Motor neuron (in vitro differentiated cells): ENCODE measurements at regions not wholly inside any gene's neighbourhood (a gene's known extent, or its start where the extent isn't known, plus 50 kb on each side); places are given as distances from the start of the nearest gene placed in this dataset.

Experiments
- ATAC-seq, 8 experiments: fragments of 200-7000 bp; cut with Tn5 transposase; replicated peaks in 6 of 8; 2 replicates each; pipeline ENCODE4 v1.8.0; 2021; ENCODE audit warnings: mild to moderate bottlenecking in 8 of 8, moderate library complexity in 8 of 8
- H3K27ac ChIP-seq, 2 donors: fragments of 250-450 bp; sonication (Bioruptor Pico); 2 replicates each; pipeline ENCODE4 v1.9.0; 2021; ENCODE audit warnings: antibody characterized with exemption in 2 of 2, mild to moderate bottlenecking in 2 of 2, moderate library complexity in 1 of 2
- H3K4me1 ChIP-seq, 2 donors: fragments of 250-450 bp; sonication (Bioruptor Pico); replicated peaks in 1 of 2; 2 replicates each; pipeline ENCODE4 v1.6.1; 2021; ENCODE audit warnings: antibody characterized with exemption in 2 of 2, mild to moderate bottlenecking in 2 of 2, moderate library complexity in 1 of 2
- H3K4me3 ChIP-seq, 5 donors: fragments of 250-450 bp; sonication (Bioruptor Pico); 2 replicates each; pipeline ENCODE4 v1.9.0; 2021; ENCODE audit warnings: antibody characterized with exemption in 5 of 5, mild to moderate bottlenecking in 5 of 5, moderate library complexity in 4 of 5
- WGBS, 10 experiments: fragments of 450-650 bp; shearing (Covaris generic); methylation state at CpG; one replicate each; pipeline ENCODE4 v1.0.0; 2022; 5-methylcytosine and 5-hydroxymethylcytosine counted together
- in situ Hi-C, 9 experiments: fragments of 400-800 bp; cut with MboI; loops; one replicate each; pipeline ENCODE4 v1.15.0; 2021; ENCODE audit warnings: low sequenced_read_pairs in 9 of 9, low pct_unique_long_range_greater_than_20kb in 2 of 9; ENCODE audit not compliant: unreplicated experiment in 9 of 9

DNA sequence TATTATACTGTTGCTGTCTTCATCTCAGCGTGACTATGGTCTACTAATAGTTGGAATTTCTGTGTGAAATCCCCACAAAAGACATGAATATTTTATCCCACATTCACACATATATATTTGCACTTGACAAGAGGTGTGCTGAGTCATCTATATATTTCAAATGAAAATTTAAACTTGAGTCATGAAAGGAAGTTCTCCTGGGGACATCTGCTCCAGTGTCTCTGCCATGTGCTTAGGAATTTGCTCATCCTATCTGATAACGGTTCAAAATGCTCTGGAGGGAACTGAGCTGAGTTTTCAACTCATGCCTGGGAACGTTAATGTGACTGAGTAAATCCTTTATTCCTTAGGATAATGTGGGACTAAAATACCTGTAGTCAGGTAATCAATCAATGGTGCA lies 326.2 kb upstream of the MEX3C start:
- no peak overlapping the region for H3K4me3 ChIP-seq
- H3K4me1 ChIP-seq, result no peaks in the 10 kb centered on the region
- in situ Hi-C loops, result no loop called here
- 0 to 100% (median 40%) methylated on average over 1 to 3 of the region's 3 CpGs; no CpG with 5 or more reads in 2 of the 10 experiments for WGBS, 10 experiments
- H3K27ac ChIP-seq, result no peak overlapping the region
- ATAC-seq, result peak in 2 of 8 experiments; percentile 45 to 54

DNA sequence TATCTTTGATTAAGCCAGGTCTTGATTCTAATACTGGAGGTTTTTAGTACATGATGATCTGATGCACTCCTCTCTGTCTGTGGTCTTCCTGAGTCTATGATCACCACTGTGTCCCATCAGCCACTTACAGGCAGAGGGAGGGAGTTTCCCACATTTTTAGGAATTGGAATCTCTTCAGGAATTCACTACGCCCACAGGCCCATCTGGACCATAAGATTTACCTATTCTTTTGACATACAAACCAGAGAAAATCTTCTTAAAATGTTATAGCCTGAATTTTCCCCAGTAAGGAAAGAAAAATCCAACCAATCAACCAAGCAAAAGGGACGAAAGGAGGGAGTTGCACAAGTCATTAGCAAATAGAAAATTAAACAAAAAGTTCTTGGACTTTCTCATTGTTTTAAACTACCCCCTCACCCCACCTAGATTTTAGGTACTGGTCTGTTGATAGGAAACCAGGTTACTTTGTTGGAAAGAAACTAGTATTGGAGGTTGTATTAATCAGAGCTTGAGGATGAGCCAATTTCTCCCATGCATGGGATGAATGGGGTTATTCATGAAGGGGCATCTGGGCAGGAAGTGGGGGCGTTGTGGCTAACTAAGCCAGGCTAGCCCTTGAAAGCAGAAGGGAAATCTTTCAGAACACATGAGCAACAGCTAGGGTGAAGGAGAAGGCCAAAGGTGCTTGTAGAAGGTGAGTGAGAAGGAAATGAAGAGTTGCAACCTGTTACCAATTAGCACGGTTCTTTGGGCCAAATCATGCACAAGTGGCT lies 328.2 kb upstream of the MEX3C start:
- ATAC-seq, result no peak
- in situ Hi-C loops, result loop anchor here in 1 of 9 experiments (25.0 kb wide), 1 partner anchor 413 kb away; no protein-coding TSS in a partner anchor
- Histone ChIP-seq H3K27ac (no peak overlapping the region), H3K4me3 (no peak overlapping the region), H3K4me1 (no peaks in the 10 kb centered on the region)
- WGBS, 10 experiments, result 0 to 88% (median 76%) methylated on average over 1 to 4 of the region's 4 CpGs; no CpG with 5 or more reads in 2 of the 10 experiments

DNA sequence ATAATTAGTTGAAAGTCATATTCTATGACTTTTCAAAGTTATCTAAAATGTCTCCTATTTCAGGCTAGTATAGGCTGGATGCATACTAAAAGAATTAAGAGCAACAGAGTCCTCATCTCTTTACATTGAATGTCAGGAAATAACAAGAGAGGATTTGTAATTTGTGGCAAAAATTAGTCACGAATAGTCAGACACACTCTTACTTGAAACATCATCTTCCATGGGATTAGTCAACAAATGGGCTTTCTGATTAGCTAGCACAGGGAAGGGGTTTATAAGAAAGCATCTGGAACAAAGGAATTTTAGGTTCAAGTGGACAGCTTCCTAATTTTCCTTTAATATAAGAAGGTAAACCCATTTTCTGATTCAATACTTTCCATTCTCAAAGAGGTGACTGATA lies 330.3 kb upstream of the MEX3C start:
- no peaks in the 10 kb centered on the region for H3K4me1 ChIP-seq
- ATAC-seq, result no peak
- 11 to 93% (median 43%) methylated on average over 1 of the region's 1 CpG; no CpG with 5 or more reads in 4 of the 10 experiments for WGBS, 10 experiments
- no peak overlapping the region for H3K4me3 ChIP-seq
- H3K27ac ChIP-seq, result no peak overlapping the region
- in situ Hi-C loops, result loop anchor here in 1 of 9 experiments (25.0 kb wide), 1 partner anchor 416 kb away; no protein-coding TSS in a partner anchor

DNA sequence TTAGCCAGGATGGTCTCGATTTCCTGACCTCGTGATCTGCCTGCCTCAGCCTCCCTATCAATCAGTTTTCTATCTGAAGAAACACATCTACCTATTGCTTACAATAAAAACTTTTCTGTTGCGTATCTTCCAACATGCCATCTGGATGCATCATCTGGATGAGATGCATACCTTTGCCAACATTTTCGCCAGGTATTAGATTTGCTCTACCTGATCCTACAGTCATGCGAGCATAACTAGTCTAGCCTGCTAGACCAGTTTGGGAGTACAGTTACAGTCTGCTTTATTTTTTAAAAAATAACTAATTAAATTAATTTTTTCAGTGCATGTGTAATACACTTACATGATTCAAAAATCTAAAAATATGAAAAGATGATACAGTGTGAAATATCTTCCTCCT lies 334.0 kb upstream of the MEX3C start:
- in situ Hi-C loops, result loop anchor here in 1 of 9 experiments (25.0 kb wide), 1 partner anchor 419 kb away; no protein-coding TSS in a partner anchor
- ATAC-seq, result no peak
- WGBS, 10 experiments, result 29 to 100% (median 80%) methylated on average over 1 to 5 of the region's 5 CpGs

DNA sequence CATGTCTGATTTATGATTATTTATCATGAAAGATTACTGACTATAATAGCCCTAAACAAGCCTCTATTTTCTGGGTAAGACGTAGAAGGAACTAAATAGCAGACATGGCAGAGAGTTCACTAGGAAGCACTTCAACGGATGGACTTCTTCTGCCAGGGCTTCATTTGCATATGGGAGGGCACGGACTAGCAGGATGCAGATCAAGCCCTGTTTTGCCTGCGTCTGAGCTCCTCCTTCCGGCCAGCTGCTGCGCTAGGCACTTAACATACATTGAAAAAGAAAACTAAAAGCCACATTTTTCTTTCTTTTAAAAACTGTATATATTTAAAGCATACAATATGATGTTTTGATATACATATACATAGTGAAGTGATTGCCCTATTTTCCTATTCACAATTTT lies 340.0 kb upstream of the MEX3C start:
- peak; percentile 59 to 99 (median 78) for ATAC-seq
- Histone ChIP-seq H3K4me1 (no peaks in the 10 kb centered on the region), H3K27ac (no peak overlapping the region), H3K4me3 (no peak overlapping the region)
- WGBS, 10 experiments, result 0 to 35% (median 14%) methylated on average over 1 to 6 of the region's 6 CpGs; no CpG with 5 or more reads in 2 of the 10 experiments
- in situ Hi-C loops, result loop anchor here in 1 of 9 experiments (25.0 kb wide), 1 partner anchor 425 kb away; no protein-coding TSS in a partner anchor

More for the DNA sequence above, 334.0 kb upstream of the MEX3C start:
- H3K27ac ChIP-seq, result no peak overlapping the region
- H3K4me1 ChIP-seq, result no peaks in the 10 kb centered on the region
- no peak overlapping the region for H3K4me3 ChIP-seq

DNA sequence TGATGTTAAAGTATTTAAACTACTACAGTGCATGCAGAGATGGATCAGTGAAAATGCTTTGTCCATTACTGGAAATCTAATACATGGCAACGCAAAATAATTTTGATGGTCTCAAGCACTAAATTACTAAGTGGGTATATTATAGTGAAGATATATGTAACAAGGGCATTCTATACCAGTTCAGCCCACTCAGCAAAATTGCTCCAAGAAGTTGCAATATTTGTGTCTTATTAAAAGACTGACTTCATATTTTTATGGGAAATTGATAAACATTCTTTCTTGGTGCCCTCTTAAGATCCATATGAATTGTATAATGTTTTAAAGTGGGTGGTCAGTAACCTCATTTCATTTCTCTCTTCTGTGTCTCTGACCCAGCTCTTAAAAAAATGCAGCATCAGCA lies 343.1 kb upstream of the MEX3C start:
- H3K27ac ChIP-seq, result no peak overlapping the region
- 25 to 100% (median 80%) methylated on average over 1 of the region's 1 CpG; no CpG with 5 or more reads in 1 of the 10 experiments for WGBS, 10 experiments
- H3K4me3 ChIP-seq, result no peak overlapping the region
- ATAC-seq, result no peak
- no peaks in the 10 kb centered on the region for H3K4me1 ChIP-seq
- in situ Hi-C loops, result loop anchor here in 1 of 9 experiments (25.0 kb wide), 1 partner anchor 428 kb away; no protein-coding TSS in a partner anchor

DNA sequence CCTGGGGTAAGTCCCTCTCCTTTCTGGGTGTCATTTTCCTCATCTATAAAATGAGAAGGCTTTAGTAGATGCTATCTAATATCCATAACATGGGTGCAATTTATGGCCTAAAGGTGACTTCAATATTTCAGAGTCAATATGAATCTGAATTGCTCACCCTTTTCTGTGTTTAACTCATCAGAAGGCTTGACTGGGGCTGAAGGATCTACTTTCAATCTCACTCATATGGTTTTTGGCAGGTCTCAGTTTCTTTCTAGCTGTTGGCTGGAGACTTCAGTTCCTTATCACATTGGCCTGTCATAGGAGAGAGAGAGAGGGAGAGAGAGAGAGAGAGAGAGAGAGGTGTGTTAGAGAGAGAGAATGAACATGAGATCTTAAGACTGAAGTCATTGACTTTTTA lies 343.7 kb upstream of the MEX3C start:
- no peaks in the 10 kb centered on the region for H3K4me1 ChIP-seq
- H3K4me3 ChIP-seq, result no peak overlapping the region
- H3K27ac ChIP-seq, result no peak overlapping the region
- in situ Hi-C loops, result loop anchor here in 1 of 9 experiments (25.0 kb wide), 1 partner anchor 429 kb away; no protein-coding TSS in a partner anchor
- no peak for ATAC-seq

DNA sequence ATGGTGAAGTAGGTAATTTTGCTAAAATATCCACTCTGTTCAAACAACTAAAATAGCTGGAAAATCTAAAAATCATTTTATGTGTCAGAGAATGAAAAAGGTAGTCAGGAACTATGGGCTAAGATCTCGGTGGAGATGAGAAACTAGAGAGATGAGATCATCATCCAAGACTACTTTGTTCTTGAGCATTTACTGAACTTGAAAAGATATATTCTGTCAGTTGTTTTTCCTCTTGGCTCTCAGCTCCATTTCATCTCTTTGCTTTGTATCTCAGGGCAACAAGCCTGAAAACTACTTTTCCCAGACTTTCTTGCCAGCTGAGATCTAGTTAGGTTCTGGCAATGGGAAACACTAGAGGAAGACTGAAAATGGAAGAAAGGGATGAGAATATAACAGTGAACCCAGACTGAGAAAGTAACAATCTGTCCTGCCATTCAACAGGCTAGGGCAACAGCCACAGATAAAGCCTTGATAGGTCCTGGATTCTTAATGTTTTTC lies 346.2 kb upstream of the MEX3C start:
- Histone ChIP-seq H3K4me1 (no peaks in the 10 kb centered on the region), H3K4me3 (no peak overlapping the region), H3K27ac (no peak overlapping the region)
- WGBS, 10 experiments, result 0 to 100% (median 67%) methylated on average over 1 of the region's 1 CpG; no CpG with 5 or more reads in 3 of the 10 experiments
- peak in 1 of 8 experiments; percentile 72 for ATAC-seq
- in situ Hi-C loops, result loop anchor here in 1 of 9 experiments (25.0 kb wide), 1 partner anchor 431 kb away; no protein-coding TSS in a partner anchor

DNA sequence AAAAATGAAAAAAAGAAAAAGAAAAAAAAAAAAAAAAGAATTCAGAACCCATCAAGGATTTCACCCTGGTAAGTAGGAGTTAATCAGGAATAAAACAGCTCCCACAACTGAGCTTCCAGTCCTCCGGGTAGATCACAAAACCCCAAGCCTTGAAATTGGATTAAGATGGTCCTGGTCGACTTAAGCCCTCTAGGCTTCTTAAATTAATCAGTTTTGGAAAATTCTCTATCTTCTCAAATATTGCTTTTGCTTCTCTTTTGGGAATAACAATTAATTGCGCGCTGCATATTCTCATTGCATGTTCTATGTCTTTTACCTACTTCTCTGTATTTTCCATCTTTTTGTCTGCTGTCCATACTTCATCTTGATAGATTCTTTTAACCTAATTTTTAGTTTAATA lies 348.0 kb upstream of the MEX3C start:
- Histone ChIP-seq H3K4me1 (no peaks in the 10 kb centered on the region), H3K4me3 (no peak overlapping the region), H3K27ac (no peak overlapping the region)
- ATAC-seq, result no peak
- in situ Hi-C loops, result loop anchor here in 1 of 9 experiments (25.0 kb wide), 1 partner anchor 433 kb away; no protein-coding TSS in a partner anchor
- 42 to 100% (median 90%) methylated on average over 2 to 4 of the region's 4 CpGs for WGBS, 10 experiments

DNA sequence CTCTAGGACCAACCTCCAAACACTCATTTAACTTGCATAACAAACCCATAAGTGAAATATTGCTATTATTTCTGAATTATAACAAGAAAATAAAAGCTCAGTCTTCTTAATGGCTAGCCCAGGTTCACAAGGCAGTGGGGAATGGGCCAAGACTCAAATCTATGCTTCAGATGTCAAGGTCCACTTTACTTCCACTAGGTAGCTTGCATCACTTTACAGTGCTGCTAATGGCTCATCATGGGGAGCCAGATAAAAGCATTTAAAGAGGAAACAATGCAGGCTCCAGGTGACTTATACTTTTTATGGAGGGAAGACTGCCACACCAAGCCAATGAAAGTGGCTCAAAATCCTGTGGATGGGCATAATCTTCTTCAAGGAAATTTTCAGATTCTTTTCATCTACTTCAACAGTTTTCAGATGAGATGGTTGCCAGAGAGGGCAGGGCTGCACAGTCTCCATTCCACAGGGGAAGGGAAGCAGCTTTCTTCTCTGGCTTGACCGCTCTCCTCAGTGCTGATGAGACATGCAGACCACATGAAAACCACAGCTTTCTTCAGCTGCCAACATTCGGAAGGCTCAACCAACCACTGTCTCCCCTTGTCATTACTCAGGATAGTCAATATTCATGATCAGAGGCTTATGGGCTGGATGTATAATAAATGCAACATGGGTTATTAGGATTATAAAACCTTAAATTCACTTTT lies 361.9 kb upstream of the MEX3C start:
- Histone ChIP-seq H3K27ac (no peak overlapping the region), H3K4me3 (no peak overlapping the region), H3K4me1 (no peaks in the 10 kb centered on the region)
- in situ Hi-C loops, result no loop called here
- WGBS, 10 experiments, result 0 to 100% (median 86%) methylated on average over 1 to 2 of the region's 2 CpGs; no CpG with 5 or more reads in 4 of the 10 experiments
- no peak for ATAC-seq

DNA sequence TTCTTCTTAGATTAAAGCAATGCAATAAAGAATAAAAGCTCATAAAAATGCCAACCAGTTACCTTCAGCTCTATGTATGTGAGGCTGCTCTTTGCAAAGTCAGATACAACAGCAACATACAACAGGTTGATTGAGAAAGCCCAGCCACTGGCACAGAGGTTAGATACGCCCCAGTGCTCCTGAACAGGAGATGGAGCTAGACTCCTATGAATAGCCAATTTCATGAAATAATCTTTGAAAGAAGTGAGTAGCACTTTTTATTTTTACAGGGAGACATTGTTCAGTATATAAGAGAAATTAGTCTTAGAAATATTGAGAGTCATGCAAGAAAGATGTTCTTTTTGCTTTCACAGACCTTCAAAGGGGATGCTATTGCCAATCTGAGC lies 362.4 kb upstream of the MEX3C start:
- 0 to 100% (median 71%) methylated on average over 1 of the region's 1 CpG; no CpG with 5 or more reads in 3 of the 10 experiments for WGBS, 10 experiments
- H3K4me3 ChIP-seq, result no peak overlapping the region
- H3K4me1 ChIP-seq, result no peaks in the 10 kb centered on the region
- no peak overlapping the region for H3K27ac ChIP-seq
- ATAC-seq, result no peak
- in situ Hi-C loops, result no loop called here

DNA sequence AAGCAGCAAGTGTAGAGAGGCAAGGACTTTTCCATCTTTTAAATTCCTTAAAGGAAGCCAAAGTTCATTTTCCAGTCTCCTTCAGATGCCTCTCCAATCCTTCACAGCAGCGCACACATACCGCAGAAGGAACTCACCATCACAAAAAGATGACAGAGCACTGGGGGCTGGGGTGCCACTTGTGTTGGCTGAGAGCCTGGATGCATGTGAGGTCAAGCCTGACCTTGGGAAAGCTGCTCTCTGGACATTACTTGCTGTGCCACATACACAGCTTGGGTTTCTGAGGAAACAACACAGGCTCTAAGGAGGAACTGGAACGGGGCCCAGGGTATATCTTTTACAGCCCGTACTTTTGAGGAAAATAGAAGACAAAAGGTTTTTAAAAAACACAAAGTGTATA lies 364.3 kb upstream of the MEX3C start:
- Histone ChIP-seq H3K4me3 (no peak overlapping the region), H3K4me1 (no peaks in the 10 kb centered on the region), H3K27ac (no peak overlapping the region)
- 55 to 92% (median 84%) methylated on average over 1 to 4 of the region's 4 CpGs; no CpG with 5 or more reads in 4 of the 10 experiments for WGBS, 10 experiments
- peak in 1 of 8 experiments; percentile 49 for ATAC-seq
- in situ Hi-C loops, result no loop called here

DNA sequence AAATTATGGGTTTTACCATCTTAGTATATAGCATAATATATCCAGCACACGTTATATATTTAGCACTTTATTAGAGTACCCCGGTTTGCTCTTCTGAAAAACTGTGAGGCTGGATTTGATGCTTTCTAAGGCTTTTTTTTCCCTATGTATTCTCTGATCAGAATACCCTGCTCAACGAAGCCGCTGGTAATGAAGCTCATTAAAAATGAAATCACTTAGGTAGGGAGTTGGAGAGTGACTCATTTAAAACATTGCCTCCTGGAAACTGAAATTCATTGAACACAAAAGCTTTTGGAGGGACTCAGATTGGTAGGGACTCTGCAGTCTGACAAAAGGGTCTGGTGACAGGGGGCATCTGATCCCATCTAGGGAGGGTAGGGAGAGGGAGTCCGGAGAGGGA lies 365.4 kb upstream of the MEX3C start:
- ATAC-seq, result no peak
- Histone ChIP-seq H3K4me1 (no peaks in the 10 kb centered on the region), H3K4me3 (no peak overlapping the region), H3K27ac (no peak overlapping the region)
- in situ Hi-C loops, result no loop called here
- 4 to 100% (median 68%) methylated on average over 1 to 5 of the region's 5 CpGs; no CpG with 5 or more reads in 1 of the 10 experiments for WGBS, 10 experiments
